ENCODE measurements at regions not wholly inside any gene's neighbourhood (a gene's known extent, or its start where the extent isn't known, plus 50 kb on each side); places are given as distances from the start of the nearest gene placed in this dataset.

DNA sequence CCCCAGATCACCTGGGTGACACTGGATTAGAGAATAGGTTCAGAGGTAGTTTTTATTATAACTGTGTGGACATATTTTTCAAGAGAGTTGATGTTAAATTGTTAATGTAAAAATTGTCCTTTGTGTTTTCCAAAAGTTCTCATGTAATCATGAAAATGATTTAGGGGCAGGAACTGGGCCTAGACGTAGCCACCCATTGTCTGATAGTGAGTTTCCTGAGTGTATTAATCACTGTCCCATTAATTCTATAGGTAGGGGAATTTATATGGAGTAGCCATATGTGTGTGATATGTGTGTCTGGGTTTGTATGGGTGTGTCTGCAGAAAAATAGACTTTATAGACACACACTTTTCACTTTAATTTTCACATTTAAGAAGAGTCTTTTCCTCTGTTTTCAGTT lies 144.6 kb upstream of the RAI14 start:
- TF ChIP-seq SIN3A (IDR thresholded peaks at IDR 0.05; ENCODE audit: borderline replicate concordance, insufficient read depth, low read length) (no peak), POLR2AphosphoS5 (IDR thresholded peaks at IDR 0.05; ENCODE audit: low read depth, low read length) (no peak), TAF1 (IDR thresholded peaks at IDR 0.05; ENCODE audit: borderline replicate concordance, insufficient read depth, low read length) (no peak), FOXP2 (optimal IDR thresholded peaks at IDR 0.05; ENCODE audit: borderline replicate concordance, extremely low read depth, extremely low read length, insufficient read depth) (no peak)
- TF ChIP-seq, protein P1, sequence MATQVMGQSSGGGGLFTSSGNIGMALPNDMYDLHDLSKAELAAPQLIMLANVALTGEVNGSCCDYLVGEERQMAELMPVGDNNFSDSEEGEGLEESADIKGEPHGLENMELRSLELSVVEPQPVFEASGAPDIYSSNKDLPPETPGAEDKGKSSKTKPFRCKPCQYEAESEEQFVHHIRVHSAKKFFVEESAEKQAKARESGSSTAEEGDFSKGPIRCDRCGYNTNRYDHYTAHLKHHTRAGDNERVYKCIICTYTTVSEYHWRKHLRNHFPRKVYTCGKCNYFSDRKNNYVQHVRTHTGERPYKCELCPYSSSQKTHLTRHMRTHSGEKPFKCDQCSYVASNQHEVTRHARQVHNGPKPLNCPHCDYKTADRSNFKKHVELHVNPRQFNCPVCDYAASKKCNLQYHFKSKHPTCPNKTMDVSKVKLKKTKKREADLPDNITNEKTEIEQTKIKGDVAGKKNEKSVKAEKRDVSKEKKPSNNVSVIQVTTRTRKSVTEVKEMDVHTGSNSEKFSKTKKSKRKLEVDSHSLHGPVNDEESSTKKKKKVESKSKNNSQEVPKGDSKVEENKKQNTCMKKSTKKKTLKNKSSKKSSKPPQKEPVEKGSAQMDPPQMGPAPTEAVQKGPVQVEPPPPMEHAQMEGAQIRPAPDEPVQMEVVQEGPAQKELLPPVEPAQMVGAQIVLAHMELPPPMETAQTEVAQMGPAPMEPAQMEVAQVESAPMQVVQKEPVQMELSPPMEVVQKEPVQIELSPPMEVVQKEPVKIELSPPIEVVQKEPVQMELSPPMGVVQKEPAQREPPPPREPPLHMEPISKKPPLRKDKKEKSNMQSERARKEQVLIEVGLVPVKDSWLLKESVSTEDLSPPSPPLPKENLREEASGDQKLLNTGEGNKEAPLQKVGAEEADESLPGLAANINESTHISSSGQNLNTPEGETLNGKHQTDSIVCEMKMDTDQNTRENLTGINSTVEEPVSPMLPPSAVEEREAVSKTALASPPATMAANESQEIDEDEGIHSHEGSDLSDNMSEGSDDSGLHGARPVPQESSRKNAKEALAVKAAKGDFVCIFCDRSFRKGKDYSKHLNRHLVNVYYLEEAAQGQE (IDR thresholded peaks at IDR 0.05; ENCODE audit: insufficient read depth in 1 of 2, low read depth in 2 of 2, low read length in 2 of 2): no peak

DNA sequence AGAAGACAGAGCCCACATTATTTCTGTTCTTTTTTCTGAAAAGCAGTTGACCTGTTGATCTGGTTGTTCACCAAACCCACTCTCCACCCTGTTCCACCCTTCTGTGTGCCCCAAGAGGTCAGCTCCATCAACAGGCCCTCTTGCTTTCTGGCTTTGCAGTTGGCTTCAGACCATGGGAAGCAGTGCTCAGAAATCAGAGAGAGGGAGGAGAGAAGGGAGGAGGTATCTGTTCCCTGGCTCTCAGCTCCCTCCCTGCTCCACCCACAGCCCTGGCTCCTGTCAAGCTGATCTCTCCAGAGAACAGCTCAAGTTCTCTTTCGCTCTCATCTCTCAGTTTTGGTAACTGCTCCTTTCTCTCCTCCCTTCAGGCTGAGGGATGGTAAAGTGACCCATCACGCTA lies 144.2 kb upstream of the RAI14 start:
- TF ChIP-seq, protein P1 (IDR thresholded peaks at IDR 0.05; ENCODE audit: insufficient read depth in 1 of 2, low read depth in 2 of 2, low read length in 2 of 2): no peak
- TF ChIP-seq FOXP2 (optimal IDR thresholded peaks at IDR 0.05; ENCODE audit: borderline replicate concordance, extremely low read depth, extremely low read length, insufficient read depth) (no peak), TAF1 (IDR thresholded peaks at IDR 0.05; ENCODE audit: borderline replicate concordance, insufficient read depth, low read length) (no peak)

DNA sequence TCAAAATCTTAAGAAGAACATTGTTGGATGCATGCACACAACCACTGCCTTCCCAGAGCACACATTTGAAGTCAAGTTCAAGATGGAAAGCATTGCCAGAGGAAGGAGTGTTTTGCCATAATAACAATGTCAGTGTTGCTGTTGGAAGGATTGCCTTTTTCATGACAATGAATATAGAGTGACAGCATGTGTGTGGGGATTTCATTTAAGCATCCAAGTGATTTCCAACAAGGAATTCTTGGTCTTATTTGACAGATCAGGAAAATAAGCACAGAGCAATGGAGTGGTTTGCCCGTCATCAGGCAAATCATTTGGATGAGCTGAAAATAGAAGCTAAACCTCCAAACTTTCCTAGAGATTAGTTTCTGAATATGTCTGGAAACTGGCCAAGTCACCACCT lies 140.0 kb upstream of the RAI14 start:
- TF ChIP-seq FOXP2 (optimal IDR thresholded peaks at IDR 0.05; ENCODE audit: borderline replicate concordance, extremely low read depth, extremely low read length, insufficient read depth) (no peak), TAF1 (IDR thresholded peaks at IDR 0.05; ENCODE audit: borderline replicate concordance, insufficient read depth, low read length) (no peak), POLR2AphosphoS5 (IDR thresholded peaks at IDR 0.05; ENCODE audit: low read depth, low read length) (no peak), SIN3A (IDR thresholded peaks at IDR 0.05; ENCODE audit: borderline replicate concordance, insufficient read depth, low read length) (no peak)
- TF ChIP-seq, protein P1 (IDR thresholded peaks at IDR 0.05; ENCODE audit: insufficient read depth in 1 of 2, low read depth in 2 of 2, low read length in 2 of 2): no peak

DNA sequence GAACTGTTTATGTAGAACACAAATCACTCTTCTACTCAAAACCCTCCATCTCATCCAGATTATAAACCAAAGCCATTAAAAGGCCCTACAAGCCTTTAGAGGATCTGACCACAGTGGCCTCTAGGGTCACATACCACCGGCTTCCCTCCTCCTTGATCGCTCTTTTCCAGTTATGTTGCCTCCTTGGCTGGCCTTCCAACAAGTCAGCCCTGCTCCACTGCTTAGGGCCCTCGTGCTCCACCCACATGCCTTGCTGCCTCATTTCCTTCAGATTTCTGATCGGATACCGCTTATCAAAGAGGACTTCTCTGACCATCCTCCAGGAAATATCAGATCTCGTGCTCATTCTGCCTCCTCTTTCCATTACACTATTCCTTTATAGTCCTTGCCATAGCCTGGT lies 139.4 kb upstream of the RAI14 start:
- TF ChIP-seq, protein P1 (IDR thresholded peaks at IDR 0.05; ENCODE audit: insufficient read depth in 1 of 2, low read depth in 2 of 2, low read length in 2 of 2): no peak
- TF ChIP-seq SIN3A (IDR thresholded peaks at IDR 0.05; ENCODE audit: borderline replicate concordance, insufficient read depth, low read length): no peak
- no peak for TF ChIP-seq POLR2AphosphoS5 (IDR thresholded peaks at IDR 0.05; ENCODE audit: low read depth, low read length)
- no peak for TF ChIP-seq FOXP2 (optimal IDR thresholded peaks at IDR 0.05; ENCODE audit: borderline replicate concordance, extremely low read depth, extremely low read length, insufficient read depth)
- no peak for TF ChIP-seq TAF1 (IDR thresholded peaks at IDR 0.05; ENCODE audit: borderline replicate concordance, insufficient read depth, low read length)

DNA sequence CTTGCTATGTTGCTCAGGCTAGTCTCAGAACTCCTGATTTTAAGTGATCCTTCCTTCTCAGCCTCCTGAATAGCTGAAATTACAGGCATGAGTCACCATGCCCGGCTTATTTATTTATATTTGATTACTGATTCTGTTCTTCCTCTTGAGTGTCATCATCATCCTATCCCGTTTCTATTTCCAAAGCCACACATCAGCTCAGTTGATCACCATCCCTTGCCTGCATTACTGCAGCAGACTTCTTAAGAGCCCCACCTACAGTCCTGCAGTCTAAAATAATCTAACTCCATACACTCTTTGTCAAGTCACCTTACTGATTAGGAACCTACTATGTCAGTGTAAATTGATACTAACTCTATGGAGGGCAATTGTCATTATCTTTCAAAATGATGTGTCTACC lies 138.9 kb upstream of the RAI14 start:
- TF ChIP-seq SIN3A (IDR thresholded peaks at IDR 0.05; ENCODE audit: borderline replicate concordance, insufficient read depth, low read length) (no peak), POLR2AphosphoS5 (IDR thresholded peaks at IDR 0.05; ENCODE audit: low read depth, low read length) (no peak), TAF1 (IDR thresholded peaks at IDR 0.05; ENCODE audit: borderline replicate concordance, insufficient read depth, low read length) (no peak), FOXP2 (optimal IDR thresholded peaks at IDR 0.05; ENCODE audit: borderline replicate concordance, extremely low read depth, extremely low read length, insufficient read depth) (no peak)
- TF ChIP-seq, protein P1 (IDR thresholded peaks at IDR 0.05; ENCODE audit: insufficient read depth in 1 of 2, low read depth in 2 of 2, low read length in 2 of 2): no peak
